Gastroesophageal sphincter (tissue), 3 donors: ENCODE measurements at regions not wholly inside any gene's neighbourhood (a gene's known extent, or its start where the extent isn't known, plus 50 kb on each side); places are given as distances from the start of the nearest gene placed in this dataset.

ENCODE experiments used
- CTCF ChIP-seq, 4 experiments: fragments of 200-600 bp in 2 of 4; fragments of 450-650 bp in 2 of 4; sonication (generic) in 1 of 4; IDR thresholded peaks; one replicate each; pipeline ENCODE4 v1.5.1; 2017 to 2019; ENCODE audit warnings: antibody characterized with exemption in 4 of 4, mild to moderate bottlenecking in 2 of 4, moderate library complexity in 2 of 4
- EP300 ChIP-seq: sonication (generic); formaldehyde crosslinking; IDR thresholded peaks from one replicate; pipeline ENCODE4 v1.6.1; 2017; ENCODE audit warnings: antibody characterized with exemption, mild to moderate bottlenecking
- POLR2A ChIP-seq, 2 donors: fragments of 450-650 bp; IDR thresholded peaks; one replicate each; pipeline ENCODE4 v1.6.1; 2017; ENCODE audit warnings: antibody characterized with exemption in 2 of 2, mild to moderate bottlenecking in 2 of 2, moderate library complexity in 1 of 2
- POLR2AphosphoS5 ChIP-seq: sonication (generic); formaldehyde crosslinking; IDR thresholded peaks from one replicate; pipeline ENCODE4 v1.6.1; 2017; ENCODE audit warnings: antibody characterized with exemption

DNA sequence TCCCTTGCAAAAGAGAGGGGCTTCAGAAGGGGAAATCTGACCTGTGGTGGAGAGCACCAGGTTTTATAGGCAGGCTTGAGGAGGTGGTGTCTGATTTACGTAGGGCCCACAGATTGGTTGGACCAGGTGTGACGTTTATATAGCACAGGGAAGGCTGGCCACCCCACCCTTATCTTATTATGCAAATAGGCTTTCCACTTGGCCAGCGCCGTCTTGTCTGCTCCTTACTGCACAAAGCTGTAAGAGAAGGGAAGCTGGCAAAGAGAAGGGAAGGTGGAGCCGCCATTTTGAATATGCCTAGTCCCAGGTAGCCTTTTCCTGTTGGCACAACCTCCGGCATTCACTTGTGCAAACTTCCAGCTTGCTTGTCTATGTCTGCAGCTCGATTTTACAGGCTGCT, 221.4 kb downstream of the GATA3 start:
- TF ChIP-seq CTCF (IDR thresholded peaks at IDR 0.05): no peak
- TF ChIP-seq POLR2AphosphoS5: no peak
- no peak for TF ChIP-seq EP300
- TF ChIP-seq POLR2A (IDR thresholded peaks at IDR 0.05): no peak
